ENCODE measurements at regions not wholly inside any gene's neighbourhood (a gene's known extent, or its start where the extent isn't known, plus 50 kb on each side); places are given as distances from the start of the nearest gene placed in this dataset.

- DNase-seq (ENCODE audit: low spot score in 2 of 2): no peak
- intact Hi-C loops (cut with DNase I; ENCODE audit: low total_unique reads): no loop called here
- no peak for TF ChIP-seq POLR2A (IDR thresholded peaks at IDR 0.05)
- TF ChIP-seq, protein P1, sequence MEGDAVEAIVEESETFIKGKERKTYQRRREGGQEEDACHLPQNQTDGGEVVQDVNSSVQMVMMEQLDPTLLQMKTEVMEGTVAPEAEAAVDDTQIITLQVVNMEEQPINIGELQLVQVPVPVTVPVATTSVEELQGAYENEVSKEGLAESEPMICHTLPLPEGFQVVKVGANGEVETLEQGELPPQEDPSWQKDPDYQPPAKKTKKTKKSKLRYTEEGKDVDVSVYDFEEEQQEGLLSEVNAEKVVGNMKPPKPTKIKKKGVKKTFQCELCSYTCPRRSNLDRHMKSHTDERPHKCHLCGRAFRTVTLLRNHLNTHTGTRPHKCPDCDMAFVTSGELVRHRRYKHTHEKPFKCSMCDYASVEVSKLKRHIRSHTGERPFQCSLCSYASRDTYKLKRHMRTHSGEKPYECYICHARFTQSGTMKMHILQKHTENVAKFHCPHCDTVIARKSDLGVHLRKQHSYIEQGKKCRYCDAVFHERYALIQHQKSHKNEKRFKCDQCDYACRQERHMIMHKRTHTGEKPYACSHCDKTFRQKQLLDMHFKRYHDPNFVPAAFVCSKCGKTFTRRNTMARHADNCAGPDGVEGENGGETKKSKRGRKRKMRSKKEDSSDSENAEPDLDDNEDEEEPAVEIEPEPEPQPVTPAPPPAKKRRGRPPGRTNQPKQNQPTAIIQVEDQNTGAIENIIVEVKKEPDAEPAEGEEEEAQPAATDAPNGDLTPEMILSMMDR (IDR thresholded peaks at IDR 0.05): no peak
- no peak overlapping the region for H3K4me3 ChIP-seq (ENCODE audit: low read depth, poor library complexity, severe bottlenecking)
- WGBS, 2 donors: 79 to 94% methylated on average over 4 of the region's 4 CpGs
Measured at GRCh38 chr16:82361885-82362284, 191.9 kb upstream of the MPHOSPH6 start.

- TF ChIP-seq, protein P1 (IDR thresholded peaks at IDR 0.05): no peak
- no peak for TF ChIP-seq POLR2A (IDR thresholded peaks at IDR 0.05)
- 93 to 95% methylated on average over 2 of the region's 2 CpGs for WGBS, 2 donors
- no peak overlapping the region for H3K4me3 ChIP-seq (ENCODE audit: low read depth, poor library complexity, severe bottlenecking)
- no peak for DNase-seq (ENCODE audit: low spot score in 2 of 2)
- intact Hi-C loops (cut with DNase I; ENCODE audit: low total_unique reads): no loop called here
Measured at GRCh38 chr16:82360024-82360783, 190.2 kb upstream of the MPHOSPH6 start.

DNA sequence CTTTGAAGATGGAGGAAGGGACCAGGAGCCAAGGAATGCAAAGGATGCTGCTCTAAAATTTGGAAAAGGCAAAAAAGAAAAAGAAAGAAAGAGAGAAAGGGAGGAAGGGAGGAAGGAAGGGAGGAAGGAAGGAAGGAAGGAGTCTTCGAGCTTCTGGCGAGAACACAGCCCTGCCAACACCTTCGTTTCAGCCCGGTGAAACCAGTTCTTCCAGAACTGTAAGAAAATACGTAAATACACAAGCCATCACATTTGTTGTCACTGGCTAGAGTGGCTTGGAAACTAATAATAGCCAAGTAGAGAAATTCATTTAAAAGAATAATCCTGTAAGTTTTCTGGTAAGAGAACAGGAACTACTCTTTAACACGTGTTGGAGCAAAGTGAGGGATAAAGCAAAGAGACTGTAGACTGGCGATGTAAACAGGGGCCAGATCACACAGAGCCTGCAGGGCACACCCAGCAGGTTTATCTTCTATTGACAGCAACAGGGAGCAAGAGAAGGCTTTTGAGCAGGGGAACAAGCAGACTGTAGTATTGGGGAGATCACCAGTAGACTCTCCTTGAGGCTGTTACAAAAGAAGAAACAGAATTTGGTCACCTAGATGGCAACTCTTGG is 188.7 kb upstream of the MPHOSPH6 start:
- 40 to 51% methylated on average over 7 of the region's 7 CpGs for WGBS, 2 donors
- H3K4me3 ChIP-seq (ENCODE audit: low read depth, poor library complexity, severe bottlenecking): no peak overlapping the region
- no peak for TF ChIP-seq POLR2A (IDR thresholded peaks at IDR 0.05)
- TF ChIP-seq, protein P1 (IDR thresholded peaks at IDR 0.05): no peak
- no peak for DNase-seq (ENCODE audit: low spot score in 2 of 2)
- intact Hi-C loops (cut with DNase I; ENCODE audit: low total_unique reads): no loop called here

- no peak for TF ChIP-seq POLR2A (IDR thresholded peaks at IDR 0.05)
- TF ChIP-seq, protein P1 (IDR thresholded peaks at IDR 0.05): no peak
- no peak for DNase-seq (ENCODE audit: low spot score in 2 of 2)
- no peak overlapping the region for H3K4me3 ChIP-seq (ENCODE audit: low read depth, poor library complexity, severe bottlenecking)
- intact Hi-C loops (cut with DNase I; ENCODE audit: low total_unique reads): no loop called here
- WGBS, 2 donors: 71 to 72% methylated on average over 3 of the region's 3 CpGs
Measured at GRCh38 chr16:82358161-82358560, 188.1 kb upstream of the MPHOSPH6 start.

DNA sequence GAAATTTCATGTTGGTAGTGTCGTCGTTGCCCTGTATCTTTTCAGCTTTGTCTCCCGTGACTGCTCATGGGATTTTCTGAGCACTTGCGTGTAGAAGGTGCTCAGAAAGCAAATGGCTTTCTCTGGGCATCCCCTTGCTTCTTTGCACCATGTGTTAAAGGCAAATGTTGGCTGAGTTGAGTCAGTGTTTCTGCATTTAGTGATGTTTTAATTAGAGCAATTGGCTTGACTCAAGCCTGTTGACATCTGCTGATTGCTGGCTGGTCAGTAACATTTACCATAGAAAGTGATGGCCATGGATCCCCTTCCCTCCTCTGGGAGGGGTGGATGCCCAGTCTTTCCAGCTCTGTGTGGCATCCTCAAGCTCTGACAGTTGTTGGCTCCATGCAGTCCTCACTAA is 187.2 kb upstream of the MPHOSPH6 start:
- no peak overlapping the region for H3K4me3 ChIP-seq (ENCODE audit: low read depth, poor library complexity, severe bottlenecking)
- intact Hi-C loops (cut with DNase I; ENCODE audit: low total_unique reads): no loop called here
- no peak for DNase-seq (ENCODE audit: low spot score in 2 of 2)
- TF ChIP-seq, protein P1 (IDR thresholded peaks at IDR 0.05): no peak
- WGBS, 2 donors: 89 to 91% methylated on average over 4 of the region's 4 CpGs

Data from lower leg skin (tissue), 4 donors.